ENCODE measurements at regions not wholly inside any gene's neighbourhood (a gene's known extent, or its start where the extent isn't known, plus 50 kb on each side); places are given as distances from the start of the nearest gene placed in this dataset.

GRCh38 chr20:50351541-50351940, 158.6 kb upstream of the PTPN1 start:
- no peak for TF ChIP-seq CTCF (IDR thresholded peaks at IDR 0.05; ENCODE audit: extremely low read depth, missing control alignments)
- DNase-seq (ENCODE audit: low spot score), result no peak

GRCh38 chr20:50353289-50353961, 156.8 kb upstream of the PTPN1 start:
- TF ChIP-seq CTCF (IDR thresholded peaks at IDR 0.05; ENCODE audit: extremely low read depth, missing control alignments), result no peak
- DNase-seq (ENCODE audit: low spot score), result no peak

- no peak for TF ChIP-seq CTCF (IDR thresholded peaks at IDR 0.05; ENCODE audit: extremely low read depth, missing control alignments)
- DNase-seq (ENCODE audit: low spot score), result no peak
Observed at GRCh38 chr20:50354721-50355589, 155.2 kb upstream of the PTPN1 start.

- TF ChIP-seq CTCF (IDR thresholded peaks at IDR 0.05; ENCODE audit: extremely low read depth, missing control alignments), result no peak
- no peak for DNase-seq (ENCODE audit: low spot score)
Observed at GRCh38 chr20:50355590-50356524, 154.3 kb upstream of the PTPN1 start.

- no peak for TF ChIP-seq CTCF (IDR thresholded peaks at IDR 0.05; ENCODE audit: extremely low read depth, missing control alignments)
- DNase-seq (ENCODE audit: low spot score), result no peak
Observed at GRCh38 chr20:50356525-50356885, 153.7 kb upstream of the PTPN1 start.

- no peak for TF ChIP-seq CTCF (IDR thresholded peaks at IDR 0.05; ENCODE audit: extremely low read depth, missing control alignments)
- no peak for DNase-seq (ENCODE audit: low spot score)
Observed at GRCh38 chr20:50356962-50357782, 153.0 kb upstream of the PTPN1 start.
